Activated naive CD4-positive, alpha-beta T cell treated with Interleukin-2 at 50 U/mL for 16 hours (primary cell): ENCODE measurements at regions not wholly inside any gene's neighbourhood (a gene's known extent, or its start where the extent isn't known, plus 50 kb on each side); places are given as distances from the start of the nearest gene placed in this dataset.
"Not testable (repeated sequence)": the region's sequence is repeated elsewhere in the genome, so short reads cannot be mapped to it uniquely, and the experiment has no call there.

Source experiments
- DNase-seq: peaks from one replicate; pipeline ENCODE4 v3.0.0-alpha.2; 2020

DNA sequence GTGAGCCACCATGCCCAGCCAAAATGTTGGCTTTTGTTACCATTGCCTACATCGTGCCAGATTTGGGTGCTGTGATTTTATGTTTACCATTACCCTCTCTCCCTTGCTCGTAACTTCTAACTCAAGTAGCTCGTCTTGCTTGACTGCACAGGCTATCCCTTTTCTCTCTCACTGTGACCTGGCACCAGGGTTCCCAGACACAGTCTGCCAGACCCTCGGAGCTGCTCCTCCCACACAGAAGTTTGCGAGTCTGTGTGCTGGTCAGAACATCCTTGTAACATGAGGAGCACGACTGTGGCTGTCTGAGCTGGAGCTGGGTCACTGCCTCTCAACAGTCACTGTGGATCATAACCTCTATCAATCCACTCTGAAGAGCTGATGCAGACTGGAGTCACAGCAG is 152.5 kb upstream of the ACKR3 start:
- DNase-seq: no peak

DNA sequence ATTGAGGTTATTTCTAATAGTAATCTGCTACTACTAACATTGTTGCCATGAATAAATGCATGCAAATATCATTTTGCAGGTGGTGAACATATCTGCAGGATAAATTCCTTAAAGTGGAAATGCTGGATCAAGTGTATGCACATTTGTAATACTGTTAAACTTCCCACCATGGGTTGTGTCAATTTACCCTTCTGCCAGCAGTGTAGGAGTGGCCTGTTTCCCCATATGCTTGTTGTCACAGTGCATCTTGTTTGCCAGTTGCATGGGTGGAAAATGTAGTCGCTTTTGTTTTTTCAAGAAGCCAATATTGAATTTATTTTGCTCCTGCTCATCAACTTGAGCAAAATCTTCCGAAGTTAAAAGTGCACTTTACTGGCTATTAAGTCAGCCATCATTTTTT is 139.0 kb upstream of the ACKR3 start:
- no peak for DNase-seq

- DNase-seq: no peak
Observed at GRCh38 chr2:236434593-236434992, 135.0 kb upstream of the ACKR3 start.

GRCh38 chr2:236440110-236440881 is 129.3 kb upstream of the ACKR3 start:
- DNase-seq: no peak

GRCh38 chr2:236444187-236444586 is 125.4 kb upstream of the ACKR3 start:
- DNase-seq: no peak

GRCh38 chr2:236445678-236446077 is 123.9 kb upstream of the ACKR3 start:
- DNase-seq: no peak

DNA sequence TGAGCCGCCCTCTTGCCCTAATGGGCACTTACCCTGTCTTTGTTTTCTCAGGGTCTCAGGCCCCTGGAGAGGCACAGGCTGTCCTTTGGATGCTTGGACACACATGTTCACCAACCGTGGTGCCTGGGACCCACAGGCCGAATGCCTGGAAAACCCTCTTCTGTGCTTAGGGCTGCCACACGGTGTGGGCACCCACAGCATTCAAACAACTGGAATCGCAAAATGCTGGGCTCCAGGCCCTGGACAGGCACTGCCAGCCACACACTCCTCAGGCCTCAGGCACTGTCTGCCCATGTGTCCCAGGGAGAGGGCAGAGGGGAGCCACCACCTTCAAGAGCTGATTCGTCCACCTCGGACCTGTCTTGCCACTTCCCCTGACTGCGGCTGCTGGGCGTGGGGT is 123.1 kb upstream of the ACKR3 start:
- DNase-seq: no peak

- DNase-seq: no peak
Observed at GRCh38 chr2:236449167-236449761, 120.4 kb upstream of the ACKR3 start.

- no peak for DNase-seq
Observed at GRCh38 chr2:236452238-236452637, 117.4 kb upstream of the ACKR3 start.

DNA sequence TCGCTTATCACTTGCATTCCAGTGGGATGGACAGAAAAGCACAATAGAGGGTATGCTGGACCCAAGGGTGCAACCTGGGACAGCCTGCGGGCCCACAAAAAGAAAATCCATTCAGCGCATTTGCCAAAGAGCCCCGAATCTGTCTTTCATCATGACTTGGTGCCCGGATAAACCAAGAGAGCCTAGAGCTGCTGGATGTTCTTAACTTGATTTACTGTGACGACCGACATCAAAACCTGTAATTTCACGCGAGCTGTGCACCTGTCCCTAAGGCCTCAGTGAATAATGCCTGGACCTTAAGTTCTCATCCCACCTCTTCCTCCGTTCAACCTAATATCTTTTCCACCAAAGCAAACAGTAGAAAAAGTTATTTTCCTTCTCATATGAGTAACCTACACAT is 115.5 kb upstream of the ACKR3 start:
- no peak for DNase-seq

- no peak for DNase-seq
Observed at GRCh38 chr2:236459393-236459792, 110.2 kb upstream of the ACKR3 start.

GRCh38 chr2:236464140-236464539 is 105.5 kb upstream of the ACKR3 start:
- no peak for DNase-seq

DNA sequence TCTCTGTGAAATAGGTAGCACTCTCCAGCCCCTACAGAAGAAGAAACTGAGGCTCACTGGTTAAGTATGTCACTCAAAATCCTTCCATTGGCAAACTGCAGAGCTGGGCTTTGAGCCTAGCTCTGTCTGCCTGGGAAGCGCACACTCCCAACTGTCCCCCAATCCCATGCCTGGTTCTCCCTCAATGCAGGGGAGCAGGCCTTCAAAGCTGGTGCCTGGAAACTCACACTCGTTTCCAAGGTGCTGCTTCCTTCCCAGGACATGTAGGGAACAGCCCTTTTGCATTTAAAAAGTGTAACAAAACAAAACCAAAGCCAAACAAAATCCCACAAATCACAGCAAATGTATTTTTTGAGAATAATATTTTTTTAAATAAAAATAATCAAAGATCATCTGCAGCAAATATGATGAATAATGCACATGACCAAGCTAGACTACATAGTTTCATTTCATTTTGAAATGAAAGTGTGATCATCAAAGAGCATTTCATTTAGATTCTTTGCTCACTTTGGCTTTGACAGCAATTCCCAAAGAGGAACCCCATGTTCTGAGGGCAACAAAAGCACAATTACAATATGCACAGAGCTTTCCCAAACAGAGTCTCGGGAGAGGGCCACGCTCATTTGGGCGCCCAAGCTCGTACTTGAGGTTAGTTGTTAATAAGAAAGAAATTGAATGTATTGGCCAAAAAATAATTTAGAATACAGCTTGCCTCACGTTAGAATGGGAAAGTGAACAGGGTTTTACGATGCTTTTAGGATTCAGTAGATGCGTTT is 96.7 kb upstream of the ACKR3 start:
- DNase-seq: no peak

DNA sequence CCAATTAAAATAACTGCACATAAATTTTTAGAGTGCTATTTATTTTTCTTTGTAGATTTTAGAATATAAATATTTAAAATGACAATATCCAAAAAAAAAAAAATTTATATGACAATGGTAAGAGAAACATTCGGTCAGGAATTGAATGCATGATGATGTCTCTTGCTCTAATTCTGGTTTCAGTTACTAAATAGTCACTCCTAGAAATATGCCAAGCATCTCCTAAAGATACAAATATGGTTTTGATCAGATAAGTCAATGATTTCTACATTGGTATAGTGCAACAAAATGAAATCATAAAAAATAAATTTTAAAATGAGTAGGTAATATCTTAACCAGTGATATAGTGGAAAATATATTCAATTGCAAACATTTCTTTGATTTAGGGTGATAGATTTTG is 95.9 kb upstream of the ACKR3 start:
- no peak for DNase-seq

- DNase-seq: no peak
Observed at GRCh38 chr2:236479814-236480213, 89.8 kb upstream of the ACKR3 start.

DNA sequence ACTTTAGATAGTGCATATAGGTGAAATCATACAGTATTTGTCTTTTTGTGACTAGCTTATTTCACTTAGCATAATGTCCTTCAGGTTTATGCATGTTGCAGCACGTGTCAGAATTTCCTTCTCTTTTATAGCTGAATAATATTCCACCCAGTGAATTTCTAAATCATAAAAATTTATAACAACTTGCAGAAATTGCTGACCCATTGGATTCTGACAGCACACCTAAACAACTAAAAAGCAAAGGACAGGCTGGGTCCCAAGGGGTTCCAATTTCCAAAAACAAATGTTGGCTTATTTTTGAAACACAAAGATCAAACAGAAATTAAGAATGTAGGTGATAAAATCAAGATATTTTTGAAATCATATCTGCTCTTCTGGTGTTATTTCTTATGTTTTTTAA is 86.5 kb upstream of the ACKR3 start:
- DNase-seq: no peak

- no peak for DNase-seq
Observed at GRCh38 chr2:236485519-236485918, 84.1 kb upstream of the ACKR3 start.

DNA sequence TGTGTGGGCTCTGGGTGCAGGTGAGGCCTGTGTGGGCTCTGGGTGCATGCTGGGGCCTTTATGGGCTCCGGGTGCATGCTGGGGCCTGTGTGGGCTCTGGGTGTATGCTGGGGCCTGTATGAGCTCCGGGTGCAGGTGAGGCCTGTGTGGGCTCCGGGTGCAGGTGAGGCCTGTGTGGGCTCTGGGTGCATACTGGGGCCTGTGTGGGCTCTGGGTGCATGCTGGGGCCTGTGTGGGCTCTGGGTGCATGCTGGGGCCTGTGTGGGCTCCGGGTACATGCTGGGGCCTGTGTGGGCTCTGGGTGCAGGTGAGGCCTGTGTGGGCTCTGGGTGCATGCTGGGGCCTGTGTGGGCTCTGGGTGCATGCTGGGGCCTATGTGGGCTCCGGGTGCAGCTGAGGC is 80.5 kb upstream of the ACKR3 start:
- not testable (repeated sequence) for DNase-seq

DNA sequence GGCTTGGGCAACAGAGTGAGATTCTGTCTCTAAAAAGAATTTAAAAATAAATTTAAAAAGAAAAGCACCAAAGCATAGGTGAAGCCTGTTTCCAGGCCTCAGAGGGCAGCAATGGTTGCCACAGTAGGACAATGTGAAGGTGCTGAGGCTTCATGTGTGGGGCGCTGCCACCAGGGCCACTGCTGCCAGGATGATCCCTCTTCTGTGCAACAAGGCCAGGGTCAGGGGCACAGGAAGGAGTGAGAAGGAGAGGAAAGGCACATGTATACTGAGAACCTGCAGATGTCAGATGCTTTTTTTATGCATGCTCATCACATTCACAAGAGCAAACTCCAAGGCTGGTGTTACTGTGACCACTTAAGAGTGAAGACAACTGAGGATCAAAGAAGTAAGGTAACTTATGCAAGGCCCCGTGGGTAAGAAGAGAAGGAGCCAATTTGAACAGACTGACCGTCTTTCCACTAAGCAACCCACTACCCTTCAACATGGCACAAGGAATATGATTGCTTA is 79.7 kb upstream of the ACKR3 start:
- DNase-seq: no peak

DNA sequence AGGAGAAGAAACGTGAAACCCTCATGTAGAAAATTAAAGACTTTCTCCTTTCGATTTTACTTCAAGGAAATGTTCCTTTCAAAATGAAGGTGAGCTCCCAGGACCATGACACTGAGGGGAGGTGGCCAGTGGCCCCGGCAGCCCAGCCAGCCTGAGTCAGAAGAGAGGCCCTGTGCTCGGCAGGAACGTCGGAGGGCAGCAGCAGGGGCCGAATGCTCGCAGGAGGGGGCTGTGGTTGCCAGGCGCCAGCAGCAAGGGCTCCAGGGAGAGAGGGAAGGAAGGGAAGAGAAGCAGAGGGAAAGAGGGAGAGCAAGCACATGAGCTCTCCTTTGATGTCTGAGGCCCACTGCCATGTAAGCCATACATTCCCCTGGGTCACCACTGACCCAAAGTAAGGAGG is 73.3 kb upstream of the ACKR3 start:
- no peak for DNase-seq

DNA sequence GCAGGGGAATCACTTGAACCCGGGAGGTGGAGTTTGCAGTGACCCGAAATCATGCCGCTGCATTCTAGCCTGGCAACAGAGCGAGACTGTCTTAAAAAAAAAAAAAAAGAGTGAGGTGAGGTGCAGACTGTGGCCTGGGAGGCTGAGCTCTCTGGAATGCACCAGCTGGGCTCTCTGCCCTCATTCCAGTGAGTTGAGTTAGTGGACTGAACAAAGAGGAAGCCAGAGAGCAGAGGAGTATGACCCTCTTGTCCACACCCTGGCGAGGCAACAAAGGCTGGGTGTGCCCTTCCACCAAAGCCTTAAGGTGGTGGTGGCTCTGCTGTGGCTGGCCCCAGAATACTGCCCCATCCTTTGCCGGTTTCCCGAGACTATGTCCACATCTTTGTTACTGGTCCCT is 71.3 kb upstream of the ACKR3 start:
- DNase-seq: no peak

GRCh38 chr2:236499691-236500578 is 69.7 kb upstream of the ACKR3 start:
- no peak for DNase-seq

- no peak for DNase-seq
Observed at GRCh38 chr2:236501026-236501425, 68.6 kb upstream of the ACKR3 start.
